AG04450 (cell line): ENCODE measurements at regions not wholly inside any gene's neighbourhood (a gene's known extent, or its start where the extent isn't known, plus 50 kb on each side); places are given as distances from the start of the nearest gene placed in this dataset.

ENCODE experiments used
- CTCF ChIA-PET: fragments of 300-600, 350-600 bp; formaldehyde crosslinking; extraction: SDS; loops from one replicate; lab custom pipeline; 2022; ENCODE audit warnings: antibody characterized with exemption, inconsistent platforms; lab: Charles Lee
- POLR2A ChIA-PET: fragments of 350-600 bp; formaldehyde crosslinking; extraction: SDS; loops from one replicate; lab custom pipeline; 2021; ENCODE audit warnings: antibody characterized with exemption, inconsistent platforms; lab: Yijun Ruan, JAX
- DNase-seq: peaks from one replicate; pipeline ENCODE4 v3.0.0-alpha.2; 2011; ENCODE audit warnings: low read depth, low spot score
- H3K27ac ChIP-seq: one replicate; pipeline ENCODE4 v1.5.1; 2012; ENCODE audit warnings: low read depth, low read length, control low read depth
- H3K27me3 ChIP-seq: one replicate; pipeline ENCODE4 v1.6.0; 2012; ENCODE audit warnings: low read length; ENCODE audit not compliant: control insufficient read depth, insufficient read depth
- H3K4me3 ChIP-seq: 2 replicates; pipeline ENCODE4 v1.5.1; 2011; ENCODE audit warnings: mild to moderate bottlenecking, low read depth, low read length, control low read depth
- H3K9me3 ChIP-seq: 2 replicates; pipeline ENCODE4 v1.5.1; 2012; ENCODE audit warnings: low read length; ENCODE audit not compliant: control insufficient read depth, insufficient read depth
- CTCF ChIP-seq: IDR thresholded peaks from 2 replicates; pipeline ENCODE4 v1.5.1; 2011; ENCODE audit warnings: low read depth, low read length, control low read depth, inconsistent platforms

GRCh38 chr20:48079028-48079427 lies 293.7 kb upstream of the SULF2 start:
- TF ChIP-seq CTCF = no peak
- ChIA-PET POLR2A (no interaction called here), CTCF (no interaction called here)
- Histone ChIP-seq H3K27me3 (no peaks in the 10 kb centered on the region), H3K4me3 (no peak overlapping the region), H3K9me3 (no peaks in the 10 kb centered on the region; the same call in 1 of the 2 replicates), H3K27ac (no peak overlapping the region)
- no peak for DNase-seq

GRCh38 chr20:48076747-48077146 lies 291.5 kb upstream of the SULF2 start:
- no peak for TF ChIP-seq CTCF
- ChIA-PET CTCF (no interaction called here), POLR2A (no interaction called here)
- no peaks in the 10 kb centered on the region; the same call in 1 of the 2 replicates for H3K9me3 ChIP-seq
- no peaks in the 10 kb centered on the region for H3K27me3 ChIP-seq
- no peak for DNase-seq
- H3K4me3 ChIP-seq = no peak overlapping the region
- no peak overlapping the region for H3K27ac ChIP-seq

GRCh38 chr20:48076247-48076646 lies 291.0 kb upstream of the SULF2 start:
- H3K4me3 ChIP-seq = no peak overlapping the region
- no peak for TF ChIP-seq CTCF
- no peak overlapping the region for H3K27ac ChIP-seq
- no peaks in the 10 kb centered on the region for H3K27me3 ChIP-seq
- ChIA-PET POLR2A (no interaction called here), CTCF (no interaction called here)
- DNase-seq = no peak
- H3K9me3 ChIP-seq = no peaks in the 10 kb centered on the region; the same call in 1 of the 2 replicates

GRCh38 chr20:48075591-48076174 lies 290.4 kb upstream of the SULF2 start:
- ChIA-PET CTCF (no interaction called here), POLR2A (no interaction called here)
- Histone ChIP-seq H3K27me3 (no peaks in the 10 kb centered on the region), H3K9me3 (no peaks in the 10 kb centered on the region; the same call in 1 of the 2 replicates), H3K27ac (no peak overlapping the region), H3K4me3 (no peak overlapping the region)
- TF ChIP-seq CTCF = no peak
- no peak for DNase-seq

GRCh38 chr20:48070991-48071652 lies 285.8 kb upstream of the SULF2 start:
- CTCF ChIA-PET = no interaction called here
- no peak for DNase-seq
- H3K27ac ChIP-seq = no peak overlapping the region
- no peak overlapping the region for H3K4me3 ChIP-seq
- no peaks in the 10 kb centered on the region for H3K27me3 ChIP-seq
- peaks cover 11% of the 10 kb centered on the region; the same call in 1 of the 2 replicates for H3K9me3 ChIP-seq
- no peak for TF ChIP-seq CTCF
- POLR2A ChIA-PET = no interaction called here
